HG03108 (cell line): ENCODE measurements at regions not wholly inside any gene's neighbourhood (a gene's known extent, or its start where the extent isn't known, plus 50 kb on each side); places are given as distances from the start of the nearest gene placed in this dataset.

ENCODE experiments used
- ATAC-seq: cut with Tn5 transposase; IDR thresholded peaks from one replicate; pipeline ENCODE4 v1.9.1; 2021; ENCODE audit warnings: moderate library complexity; ENCODE audit not compliant: unreplicated experiment

DNA sequence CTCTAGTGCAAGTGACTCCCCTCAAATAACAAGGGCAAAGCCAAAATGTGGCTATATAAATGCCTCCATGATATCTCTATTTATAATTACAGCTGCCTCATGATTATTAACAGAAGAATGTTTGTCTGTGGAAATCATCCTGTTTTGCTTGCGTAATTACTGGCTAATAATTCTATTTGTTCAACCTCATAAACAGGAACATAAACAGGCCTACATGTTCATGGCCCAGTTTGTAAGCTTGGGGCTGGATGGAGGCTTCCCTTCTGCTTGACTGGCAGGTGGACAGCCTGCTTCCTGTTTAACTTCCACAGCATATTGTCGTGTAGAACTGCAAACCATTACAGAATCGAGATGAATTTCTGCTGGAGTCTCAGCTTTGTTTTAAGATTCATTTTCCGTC lies 766.0 kb upstream of the MAP3K7 start:
- ATAC-seq, result no peak

DNA sequence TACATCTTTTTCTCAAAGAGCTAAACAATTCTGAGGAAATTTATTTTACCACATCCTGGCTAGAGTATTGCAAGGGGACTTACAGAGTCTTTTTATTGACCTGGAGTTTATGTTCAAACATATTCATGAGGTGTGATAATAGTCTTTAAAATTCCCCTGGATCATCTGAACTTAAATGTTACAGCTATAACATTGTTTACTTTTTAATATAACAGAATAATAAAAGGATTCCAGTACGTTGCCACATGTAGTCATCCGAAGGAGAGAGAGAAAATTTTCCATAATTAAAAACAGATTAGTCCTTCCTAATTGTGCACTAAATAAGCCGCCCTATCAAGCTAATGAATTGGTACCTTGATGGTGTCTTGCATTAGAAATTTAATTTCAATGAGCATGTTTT lies 765.4 kb upstream of the MAP3K7 start:
- ATAC-seq, result no peak

DNA sequence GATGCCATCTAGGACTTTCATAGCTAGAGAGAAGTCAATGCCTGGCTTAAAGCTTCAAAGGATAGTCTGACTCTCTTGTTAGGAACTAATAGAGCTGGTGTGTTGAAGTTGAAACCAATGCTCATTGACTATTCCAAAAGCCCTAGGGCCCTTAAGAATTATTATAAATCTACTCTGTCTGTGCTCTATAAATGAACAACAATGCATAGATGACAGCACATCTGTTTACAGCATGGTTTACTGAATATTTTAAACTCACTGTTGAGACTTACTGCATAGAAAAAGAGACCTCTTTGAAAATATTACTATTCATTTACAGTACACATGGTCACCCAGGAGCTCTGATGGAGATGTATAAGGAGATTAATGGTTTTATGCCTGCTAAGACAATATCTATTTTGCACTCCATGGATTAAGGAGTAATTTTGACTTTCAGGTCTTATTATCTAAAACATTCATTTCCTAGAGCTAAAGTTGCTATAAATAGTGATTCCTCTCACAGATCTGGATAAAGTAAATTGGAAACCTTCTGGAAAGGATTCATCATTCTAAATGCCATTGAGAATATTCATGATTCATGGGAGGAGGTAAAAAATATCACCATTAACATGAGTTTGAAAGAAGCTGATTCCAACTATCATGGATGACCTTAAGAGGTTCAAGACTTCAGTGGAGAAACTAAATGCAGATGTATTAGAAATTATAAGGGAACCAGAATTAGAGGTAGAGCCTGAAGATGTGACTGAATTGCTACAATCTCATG lies 763.5 kb upstream of the MAP3K7 start:
- no peak for ATAC-seq

DNA sequence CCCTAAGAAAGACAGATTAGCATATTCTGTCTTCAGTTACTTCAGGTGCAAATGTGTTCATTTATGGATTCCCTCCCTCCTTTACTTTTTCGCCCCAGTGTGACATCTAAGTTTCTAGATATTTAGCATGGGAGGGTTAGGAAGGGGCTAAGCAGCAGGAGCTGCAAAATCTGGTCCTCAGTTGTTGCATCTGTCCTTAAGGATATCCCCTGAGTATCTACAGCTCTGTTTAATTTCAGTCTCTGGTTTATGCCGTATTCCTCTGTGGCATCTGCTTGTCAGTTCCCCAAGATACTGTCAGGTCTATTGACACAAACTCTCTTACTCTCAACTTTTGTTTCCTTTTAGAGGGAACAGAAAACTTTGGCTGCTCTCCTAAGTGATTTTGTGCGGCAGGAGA lies 754.6 kb upstream of the MAP3K7 start:
- no peak for ATAC-seq

DNA sequence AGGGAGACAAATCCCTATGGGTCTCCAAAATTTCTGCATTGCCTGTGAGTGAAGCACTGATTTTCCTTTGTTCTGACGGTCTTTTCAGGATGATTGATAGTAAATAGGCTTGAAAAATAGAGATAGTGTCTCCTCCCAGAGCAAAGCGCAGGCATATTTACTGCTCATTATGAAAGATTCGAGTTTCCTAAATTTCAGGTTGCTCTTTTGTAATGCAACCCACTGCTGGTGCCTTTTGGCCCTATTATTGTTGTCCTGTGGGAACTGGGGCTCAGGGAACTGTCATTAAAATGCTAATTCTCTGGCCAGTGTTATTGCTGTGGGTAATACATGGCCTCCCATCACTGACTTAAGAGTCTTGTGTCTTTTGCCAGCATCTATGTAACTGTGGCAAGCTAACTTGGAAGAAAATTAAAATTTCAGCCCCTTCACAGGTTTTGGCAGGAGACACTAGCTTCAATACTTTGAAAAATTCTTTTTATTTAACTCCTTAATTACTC lies 754.1 kb upstream of the MAP3K7 start:
- no peak for ATAC-seq

DNA sequence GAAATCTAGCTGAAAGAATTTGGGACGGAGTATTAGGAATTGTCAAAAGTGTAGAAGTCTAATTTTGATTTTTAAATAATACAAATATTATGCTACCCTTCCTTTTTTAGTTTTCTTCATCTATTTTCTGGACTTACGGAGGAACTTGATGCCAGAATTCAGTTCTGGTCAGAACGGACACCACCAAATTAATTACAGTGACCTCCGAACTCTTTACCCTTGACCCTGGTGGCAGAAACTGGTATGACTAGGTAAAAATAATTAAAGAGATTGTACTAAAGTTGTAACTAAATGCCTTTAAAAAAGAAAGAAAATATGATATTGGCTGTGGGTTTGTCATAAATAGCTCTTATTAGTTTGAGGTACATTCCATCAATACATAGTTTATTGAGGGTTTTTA lies 751.1 kb upstream of the MAP3K7 start:
- no peak for ATAC-seq

DNA sequence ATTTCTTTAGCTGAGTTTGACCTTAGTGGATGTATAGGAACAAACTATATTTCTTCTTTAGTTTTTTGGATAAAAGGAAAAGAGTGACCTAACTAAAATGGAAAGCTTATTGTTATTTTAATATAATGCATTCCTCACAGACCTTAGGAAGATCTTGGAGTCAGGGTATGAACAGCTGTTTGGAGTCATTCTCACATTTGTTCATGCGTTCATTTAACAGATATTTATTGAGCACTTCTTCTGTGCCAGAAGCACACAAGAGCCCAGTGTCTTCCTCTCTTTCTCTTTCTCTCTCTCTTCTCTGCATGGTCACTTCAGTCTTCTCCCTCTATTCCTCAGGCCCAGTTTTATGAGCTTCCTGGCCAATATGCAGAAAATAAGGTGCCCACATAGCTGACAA lies 744.0 kb upstream of the MAP3K7 start:
- ATAC-seq, result no peak

DNA sequence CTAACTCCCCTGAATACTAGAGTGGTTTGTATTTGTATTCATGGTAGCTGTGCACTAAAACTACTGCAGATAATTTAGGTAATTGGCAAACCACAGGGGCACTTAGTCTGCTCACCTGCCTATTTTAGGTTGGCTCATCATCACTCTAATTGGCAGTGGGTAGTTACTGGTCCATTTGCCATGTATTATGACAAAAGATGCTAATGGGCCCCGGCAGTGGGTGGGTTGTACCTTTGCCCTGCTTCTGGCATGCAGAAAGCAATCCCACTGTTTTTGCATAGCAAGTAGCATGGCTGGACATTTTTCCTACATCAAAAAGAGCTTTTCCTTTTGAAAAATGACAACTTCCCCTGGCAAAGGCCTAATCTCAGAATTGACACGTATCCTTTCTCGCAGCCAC lies 741.4 kb upstream of the MAP3K7 start:
- ATAC-seq, result no peak

DNA sequence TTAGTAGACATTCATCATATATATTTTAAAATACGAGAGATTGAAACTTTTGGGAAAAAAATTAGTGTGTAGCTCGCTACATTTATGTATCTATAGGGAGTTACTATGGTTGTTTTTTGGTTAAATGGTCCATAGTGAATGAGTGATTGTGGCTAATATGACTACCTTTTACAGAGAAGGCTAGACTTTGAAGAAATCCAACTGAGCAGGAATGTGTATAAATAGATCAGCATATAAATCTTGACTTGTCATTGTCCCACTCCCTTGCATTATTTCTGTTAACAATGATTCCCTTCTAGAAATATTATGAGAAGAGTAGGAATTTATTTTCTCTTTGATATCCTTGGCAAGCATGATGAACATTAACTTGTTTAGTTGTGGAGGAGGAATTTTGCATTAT lies 737.8 kb upstream of the MAP3K7 start:
- ATAC-seq, result no peak

DNA sequence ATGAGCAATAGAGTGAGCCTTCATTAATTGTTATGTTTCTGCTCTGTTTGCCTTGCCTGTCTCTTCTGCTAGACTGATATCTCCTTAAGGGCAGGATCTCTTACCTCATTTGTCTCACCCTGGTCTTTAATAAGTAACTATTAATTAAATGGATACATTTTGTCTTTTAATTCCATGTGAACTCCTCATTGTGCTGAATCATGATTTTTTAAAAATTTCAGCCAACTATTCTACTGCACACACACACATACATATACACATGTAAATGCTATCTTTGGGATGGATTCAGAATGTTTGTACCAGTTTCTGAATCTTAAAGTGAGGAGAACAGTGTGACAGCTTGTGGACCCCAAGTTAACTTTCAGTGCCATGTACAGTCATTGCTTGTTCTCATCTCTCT lies 731.1 kb upstream of the MAP3K7 start:
- no peak for ATAC-seq

DNA sequence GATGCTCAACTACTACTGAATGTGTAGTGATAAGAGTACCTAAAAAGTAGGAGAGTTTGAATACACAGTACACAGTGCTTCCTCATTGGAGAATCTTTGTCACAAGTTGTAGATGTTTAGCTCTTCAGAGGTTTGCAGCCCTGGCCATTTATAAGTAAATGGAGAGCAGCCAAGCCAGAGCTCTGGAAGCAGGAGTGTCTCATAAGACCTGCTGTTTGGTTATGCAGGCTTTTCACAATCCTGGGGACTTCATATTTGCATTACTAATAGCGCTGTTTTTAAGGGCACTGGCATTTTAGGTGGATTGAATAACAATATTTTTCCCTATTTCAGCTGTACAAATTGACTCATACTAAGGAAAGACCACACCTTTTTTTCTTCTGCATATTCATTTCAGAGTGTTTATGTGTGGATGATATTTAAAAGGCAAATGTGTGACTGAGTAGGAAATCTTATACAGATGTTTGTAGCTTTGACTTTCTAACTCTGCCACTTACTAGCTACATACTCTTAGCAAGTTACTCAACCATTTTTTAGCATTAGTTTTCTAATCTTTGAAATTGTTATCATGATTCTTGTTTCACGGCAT lies 730.5 kb upstream of the MAP3K7 start:
- ATAC-seq, result no peak

DNA sequence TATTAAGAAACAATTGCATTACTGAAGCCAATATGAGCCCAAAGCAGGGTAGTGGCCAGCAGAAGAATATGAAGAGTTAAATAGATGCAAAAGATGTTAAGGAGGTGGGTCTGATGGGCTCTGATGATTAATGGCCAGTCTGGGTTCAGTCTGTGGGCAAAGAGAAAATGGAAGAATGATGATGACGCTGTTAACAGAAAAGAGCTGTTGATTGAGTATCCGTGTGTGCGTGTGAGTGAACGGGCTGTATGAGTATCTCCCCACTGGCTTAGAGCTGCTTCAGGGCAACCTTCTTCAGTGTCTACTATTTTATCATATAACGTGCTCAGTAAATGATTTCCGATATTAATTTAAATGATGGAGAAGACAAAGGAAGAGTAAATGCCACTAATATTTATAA lies 723.3 kb upstream of the MAP3K7 start:
- ATAC-seq, result no peak

DNA sequence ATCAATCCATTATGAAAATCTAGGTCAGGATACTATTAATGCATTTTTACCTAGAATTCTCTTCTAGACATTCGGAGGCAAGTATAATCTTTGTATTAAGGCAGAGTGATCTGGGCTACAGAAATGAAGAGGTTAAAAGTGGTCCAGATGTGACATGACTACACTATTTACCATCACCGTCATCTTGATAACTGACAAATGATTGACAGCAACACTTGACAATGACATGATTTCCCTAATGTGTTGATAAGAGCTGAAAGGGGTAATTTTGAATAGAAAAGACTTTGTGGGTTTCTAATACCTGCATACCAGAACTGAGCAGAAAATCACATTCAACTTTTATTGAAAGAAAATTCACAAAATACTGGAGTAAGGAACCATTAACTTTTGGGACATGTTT lies 718.9 kb upstream of the MAP3K7 start:
- ATAC-seq, result no peak

DNA sequence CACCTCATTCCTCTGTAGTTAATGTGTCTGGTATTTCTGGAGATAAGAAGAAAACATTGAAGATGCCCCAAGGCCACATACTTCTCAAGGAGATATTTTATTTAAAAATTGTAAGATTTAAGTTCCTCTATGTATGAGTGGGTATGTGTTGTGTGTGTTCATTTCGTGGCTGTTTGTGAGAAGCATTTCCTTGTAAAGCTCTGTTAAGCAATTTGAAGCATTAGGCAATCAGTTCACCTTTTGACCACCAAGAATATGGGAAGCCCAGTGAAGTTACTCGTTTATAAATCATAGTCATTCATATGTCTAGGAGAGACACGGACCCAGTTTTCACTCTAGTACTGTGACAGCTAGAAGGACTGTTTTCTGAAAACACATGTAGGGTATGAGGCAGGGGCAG lies 717.6 kb upstream of the MAP3K7 start:
- no peak for ATAC-seq

DNA sequence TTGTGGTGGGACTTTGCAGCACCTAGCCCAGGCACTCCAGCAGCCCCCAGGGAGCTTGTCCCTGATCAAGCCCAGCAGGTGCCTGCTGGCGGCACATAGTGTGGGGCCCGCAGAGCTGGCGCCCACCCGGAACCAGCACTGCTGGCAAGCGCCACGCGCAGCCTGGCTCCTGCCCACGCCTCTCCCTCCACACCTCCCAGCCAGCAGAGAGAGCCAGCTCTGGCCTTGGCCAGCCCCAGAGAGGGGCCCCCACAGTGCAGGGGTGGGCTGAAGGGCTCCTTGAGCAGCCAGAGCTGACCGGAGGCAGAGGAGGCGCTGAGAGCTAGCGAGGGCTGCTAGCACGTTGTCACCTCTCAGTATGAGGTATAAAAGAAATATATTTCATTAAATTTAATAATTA lies 716.5 kb upstream of the MAP3K7 start:
- no peak for ATAC-seq

DNA sequence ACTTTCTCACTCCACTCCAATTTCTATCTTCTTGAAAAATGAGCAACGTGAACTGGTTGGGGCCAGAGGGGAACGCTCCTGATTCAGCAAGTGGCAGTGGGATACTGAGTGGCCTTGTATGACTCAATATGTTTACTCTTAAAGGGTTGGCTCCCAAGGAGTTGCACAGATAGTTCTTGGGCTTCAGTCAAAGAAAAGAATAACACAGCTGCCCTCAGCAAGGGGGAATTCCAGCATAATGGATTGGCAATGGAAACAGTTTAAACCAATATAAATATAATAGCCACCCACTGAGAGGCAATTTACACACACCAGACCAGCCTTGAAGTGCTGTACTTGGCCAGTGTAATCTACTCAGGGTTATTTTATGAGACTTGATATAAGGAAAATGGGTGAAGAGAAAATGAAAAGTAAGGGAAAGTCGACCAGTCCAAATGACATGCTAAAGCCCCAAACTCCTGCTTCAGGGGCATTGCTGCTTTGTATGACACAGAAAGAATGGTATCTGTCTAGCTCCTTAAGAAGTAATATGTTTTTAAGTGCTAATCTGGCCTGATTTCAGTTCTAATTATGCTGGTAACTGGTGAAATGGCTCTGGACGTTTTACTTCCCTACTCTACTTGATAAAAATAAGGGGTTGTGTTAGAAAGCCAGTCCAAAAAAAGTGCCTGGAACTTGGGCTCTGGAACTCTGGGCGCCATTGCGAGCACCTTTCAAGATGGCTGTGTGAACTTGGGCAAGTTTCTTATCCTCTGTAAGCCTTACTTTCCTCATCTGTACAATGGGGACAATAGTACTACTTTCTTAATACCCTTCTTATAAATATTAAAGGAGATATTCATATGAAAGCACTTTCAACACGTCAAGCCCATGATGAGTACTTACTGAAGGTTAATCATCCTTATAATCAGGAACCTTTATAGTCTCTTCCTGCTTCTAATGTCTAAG lies 712.9 kb upstream of the MAP3K7 start:
- no peak for ATAC-seq

DNA sequence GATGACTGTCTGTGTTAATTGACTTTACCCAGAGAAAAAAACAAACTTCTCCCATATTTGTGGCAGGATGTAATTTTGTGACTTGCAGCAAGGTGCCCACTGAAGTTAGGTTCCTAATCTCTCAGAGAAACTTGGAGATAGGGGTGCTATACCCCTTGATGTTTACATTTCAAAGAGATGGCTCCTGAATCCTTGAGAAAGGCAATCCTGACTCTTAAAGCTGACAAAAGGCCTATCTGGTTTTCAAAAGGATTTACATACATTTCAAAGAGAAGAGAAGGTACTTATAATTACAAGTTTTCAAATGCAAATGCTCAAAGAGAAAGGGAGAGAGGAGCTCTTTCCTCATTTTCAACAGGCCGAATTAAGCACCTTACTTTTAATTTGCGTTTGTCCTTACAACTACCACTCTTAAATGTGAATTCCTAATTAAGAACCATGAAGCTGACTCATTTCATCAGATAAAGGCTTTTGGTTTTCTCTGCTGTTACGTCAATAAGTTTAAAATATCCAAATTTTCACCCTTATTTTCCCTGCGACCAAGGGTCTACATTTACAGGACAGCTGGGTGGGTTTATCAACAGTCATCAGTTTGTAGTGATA lies 711.8 kb upstream of the MAP3K7 start:
- ATAC-seq, result no peak

DNA sequence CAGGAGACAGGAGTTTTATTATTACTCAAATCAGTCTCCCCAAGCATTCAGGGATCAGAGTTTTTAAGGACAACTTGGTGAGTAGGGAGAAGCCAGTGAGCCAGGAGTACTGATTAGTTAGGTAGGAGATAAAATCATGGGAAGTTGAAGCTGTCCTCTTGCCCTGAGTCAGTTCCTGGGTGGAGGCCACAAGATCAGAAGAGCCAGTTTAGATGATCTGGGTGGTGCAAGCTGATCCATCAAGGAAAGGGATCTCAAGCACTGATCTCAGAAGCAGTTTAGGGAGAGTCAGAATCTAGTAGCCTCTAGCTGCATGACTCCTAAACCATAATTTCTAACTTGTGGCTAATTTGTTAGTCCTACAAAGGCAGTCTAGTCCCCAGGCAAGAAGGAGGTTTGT lies 706.5 kb upstream of the MAP3K7 start:
- no peak for ATAC-seq

DNA sequence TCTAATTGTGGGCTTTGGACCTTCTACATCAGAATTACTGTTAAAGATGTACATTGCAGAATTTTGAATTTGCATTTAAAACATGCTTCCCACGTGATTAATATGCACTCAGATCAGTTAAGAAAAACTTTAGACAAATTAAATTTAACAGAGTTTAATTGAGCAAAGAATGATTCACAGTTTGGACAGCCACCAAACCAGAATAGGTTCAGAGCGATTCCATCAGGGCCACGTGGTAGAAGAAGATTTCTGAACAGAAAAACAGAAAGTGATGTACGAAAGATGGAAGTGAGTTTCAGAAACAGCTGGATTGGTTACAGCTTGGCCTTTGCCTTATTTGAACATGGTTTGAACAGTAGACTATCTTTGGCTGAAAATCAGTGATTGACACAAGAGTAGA lies 704.2 kb upstream of the MAP3K7 start:
- ATAC-seq, result no peak

DNA sequence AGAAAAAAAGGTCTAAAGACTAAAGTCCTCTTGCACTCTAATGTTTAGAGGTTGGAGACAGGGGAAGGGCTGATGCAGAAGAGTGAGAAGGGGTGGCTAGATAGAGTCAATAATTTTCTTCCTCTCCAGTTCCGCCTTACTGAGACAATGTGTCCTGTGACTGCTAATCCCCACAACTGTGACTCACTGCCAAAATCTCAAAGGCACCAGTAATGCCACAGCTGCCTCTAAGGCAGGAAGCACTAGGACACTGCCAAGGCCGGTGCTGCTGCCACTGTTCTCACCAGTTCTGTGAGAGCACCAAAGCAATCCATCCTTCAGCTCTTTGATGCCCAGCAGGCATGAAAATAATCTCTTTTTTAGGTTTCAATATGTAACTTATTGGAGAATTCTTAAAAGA lies 701.9 kb upstream of the MAP3K7 start:
- ATAC-seq, result no peak

DNA sequence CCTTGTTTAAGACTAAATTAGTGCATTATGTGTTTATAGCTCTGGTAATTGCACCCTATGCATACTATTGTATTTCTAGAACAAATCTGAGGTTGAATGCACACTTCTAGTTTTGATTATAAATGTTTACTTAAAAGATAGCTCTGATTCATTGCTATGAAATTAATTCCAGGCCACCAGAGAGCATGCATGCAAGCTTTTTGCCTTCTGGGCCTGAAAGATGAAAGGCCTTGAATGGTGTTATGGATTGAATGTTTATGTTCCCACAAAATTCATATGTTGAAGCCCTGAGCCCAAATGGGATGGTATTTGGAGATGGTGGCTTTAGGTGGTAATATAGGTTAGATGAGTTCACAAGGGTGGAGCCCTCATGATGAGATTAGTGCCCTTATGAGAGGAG lies 695.0 kb upstream of the MAP3K7 start:
- no peak for ATAC-seq
